ENCODE measurements at regions not wholly inside any gene's neighbourhood (a gene's known extent, or its start where the extent isn't known, plus 50 kb on each side); places are given as distances from the start of the nearest gene placed in this dataset.
"Not testable (repeated sequence)": the region's sequence is repeated elsewhere in the genome, so short reads cannot be mapped to it uniquely, and the experiment has no call there.

DNA sequence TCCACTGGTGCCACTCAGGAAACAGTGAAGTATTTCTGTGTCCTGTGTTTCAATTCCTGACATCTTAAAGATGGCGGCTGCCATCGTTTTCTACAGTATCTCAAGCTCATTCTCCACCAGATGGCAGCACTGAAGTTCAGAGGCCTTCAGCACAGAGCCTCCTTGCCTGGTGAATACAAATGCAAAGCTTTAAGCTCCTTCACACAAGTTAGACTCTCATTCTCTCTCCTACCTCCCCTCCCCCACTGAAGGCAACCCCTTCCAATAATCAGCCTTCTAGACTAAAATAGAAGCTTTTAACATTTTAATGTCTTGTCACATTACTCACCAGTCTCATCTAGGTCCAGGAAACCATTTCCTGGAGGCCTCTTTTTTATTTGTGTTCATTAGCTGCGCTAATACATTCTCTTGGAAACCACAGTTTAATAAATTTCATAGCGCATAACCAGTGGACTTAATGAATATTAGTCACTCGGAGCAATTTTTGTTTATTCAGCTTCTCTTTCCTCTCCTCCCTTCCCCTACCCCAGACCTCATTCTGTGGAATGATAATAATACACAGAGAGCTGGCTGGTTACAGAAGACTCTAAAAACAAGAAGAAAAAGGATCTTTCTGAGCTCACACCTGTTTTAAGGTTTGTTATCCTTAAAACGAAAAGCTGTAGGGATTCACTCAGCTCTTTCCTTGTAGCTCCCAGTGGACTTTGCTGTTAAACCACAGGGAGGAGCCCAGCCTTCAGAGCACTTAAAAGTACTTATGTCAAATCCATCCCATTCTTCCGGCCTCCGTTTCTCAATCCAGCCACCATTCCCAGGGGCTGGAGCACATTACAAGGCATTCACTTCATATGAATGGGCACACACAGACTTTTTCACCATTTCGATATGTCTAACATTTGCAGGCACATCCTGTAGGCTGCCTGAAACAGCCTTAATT, 384.9 kb downstream of the HLX start:
- peak; percentile 21 for DNase-seq

DNA sequence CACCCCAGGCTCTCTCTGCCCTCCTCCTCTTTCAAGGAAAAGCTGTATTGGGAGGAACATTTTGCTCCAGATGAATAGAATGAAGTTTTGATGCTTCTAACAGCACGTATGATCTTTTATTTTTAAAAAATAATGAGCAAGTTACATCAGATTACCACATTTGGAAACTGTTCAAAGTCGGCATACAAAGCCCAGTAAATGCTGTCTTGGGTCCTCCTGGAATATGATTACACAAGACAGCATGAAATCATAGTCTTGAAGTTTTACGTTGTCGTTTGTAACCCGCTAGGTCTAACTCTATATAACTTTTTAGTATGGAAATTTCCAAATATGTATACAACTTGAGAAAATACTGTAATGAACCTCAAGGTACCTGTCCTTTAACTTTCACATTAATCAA, 385.6 kb downstream of the HLX start:
- DNase-seq = no peak

DNA sequence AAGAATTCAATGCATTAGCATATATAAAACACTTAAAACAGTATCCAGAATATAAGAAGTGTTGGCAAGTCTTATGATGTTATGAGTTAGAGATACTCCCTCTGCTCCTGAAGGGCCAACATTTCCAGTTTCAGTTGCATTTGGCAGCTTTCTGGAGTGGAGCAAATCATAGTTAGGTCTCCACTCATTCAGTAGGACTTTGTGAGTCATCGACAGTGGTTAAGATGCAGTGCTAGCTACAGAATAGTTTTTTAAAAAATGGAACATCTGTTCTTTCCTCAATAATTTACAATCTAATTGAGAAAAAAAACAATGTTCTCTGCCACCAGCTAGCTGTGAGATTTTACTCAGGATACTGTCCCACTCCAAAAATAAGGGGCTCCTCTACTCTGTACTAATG, 389.1 kb downstream of the HLX start:
- DNase-seq = no peak

DNA sequence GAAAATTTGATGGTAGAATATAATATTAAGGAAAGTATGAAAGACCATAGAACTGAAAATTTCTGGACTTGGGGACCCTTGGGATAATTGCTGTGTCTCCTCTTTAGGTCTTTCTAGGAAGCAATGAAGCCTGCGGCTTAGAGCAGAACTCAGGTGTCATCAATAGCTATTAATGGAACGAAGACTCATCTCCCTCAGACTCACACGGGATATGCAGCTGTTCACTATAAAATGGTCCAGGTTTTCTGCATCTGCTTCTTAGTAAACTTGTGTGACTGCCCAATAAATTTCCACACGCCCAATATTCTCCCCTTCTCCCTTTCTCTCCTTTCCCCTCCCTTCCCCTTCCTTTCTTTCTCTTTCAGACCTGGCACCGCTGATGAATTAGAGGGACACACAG, 392.5 kb downstream of the HLX start:
- no peak for DNase-seq

DNA sequence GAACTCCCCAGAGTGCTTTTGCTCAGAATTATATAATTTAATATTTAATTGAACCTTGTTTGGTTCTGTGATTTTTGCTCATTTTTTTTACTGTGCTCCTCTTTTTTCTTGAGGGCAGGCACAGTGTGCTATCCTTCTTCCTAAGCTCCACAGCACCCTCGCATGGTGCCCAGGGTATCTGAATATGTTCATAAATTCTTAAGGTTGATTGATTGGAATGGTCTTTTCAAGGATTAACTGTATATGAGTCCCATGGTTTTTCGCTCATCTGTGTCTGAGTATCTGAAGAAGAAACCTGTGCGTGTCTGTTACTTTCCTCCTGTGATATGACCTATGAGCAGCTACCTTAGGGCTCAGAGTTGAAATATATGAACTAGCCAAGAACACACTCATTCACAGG, 393.7 kb downstream of the HLX start:
- DNase-seq = no peak

DNA sequence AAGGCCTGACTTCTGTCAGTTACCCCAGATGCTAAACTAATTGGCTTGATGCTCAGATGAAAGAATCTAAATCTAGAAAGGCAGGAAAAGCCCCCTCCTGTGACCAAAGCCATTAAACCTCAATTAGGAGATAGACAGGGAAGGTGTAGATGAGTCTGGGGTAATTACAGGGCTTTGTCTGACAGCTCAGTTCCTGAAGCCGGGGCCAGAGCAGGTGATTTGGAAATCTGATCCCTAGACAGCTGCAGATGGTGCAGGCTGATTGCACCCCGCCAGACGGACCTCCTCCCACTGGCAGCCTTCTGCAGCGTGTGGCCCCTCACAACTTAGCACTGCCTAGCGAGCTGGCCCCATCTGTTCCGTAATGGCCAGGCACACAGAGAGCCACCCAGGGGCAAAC, 395.1 kb downstream of the HLX start:
- no peak for DNase-seq

DNA sequence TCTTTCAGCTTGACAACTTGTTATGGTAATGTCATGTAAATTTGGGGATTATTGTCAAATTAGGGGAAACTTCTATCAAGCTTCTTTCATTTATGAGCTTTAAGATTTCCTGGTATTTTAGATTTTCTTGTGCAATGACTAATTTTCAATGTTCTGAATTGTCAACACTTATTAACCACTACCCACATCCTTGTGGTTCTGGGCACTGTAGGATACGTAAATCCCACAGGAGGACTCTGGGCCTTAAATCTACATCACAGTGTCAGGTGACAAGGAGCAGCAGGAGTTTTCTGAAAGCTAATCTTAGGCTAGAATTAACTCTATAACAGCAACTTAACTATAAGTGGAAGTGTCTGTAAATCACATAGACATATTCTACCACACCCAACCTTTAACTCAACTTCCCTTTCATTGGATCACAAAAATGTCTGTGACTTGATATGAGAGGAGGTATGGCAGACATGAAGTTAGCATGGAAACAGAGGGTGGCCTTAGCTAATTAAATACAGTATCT, 397.7 kb downstream of the HLX start:
- no peak for DNase-seq

DNA sequence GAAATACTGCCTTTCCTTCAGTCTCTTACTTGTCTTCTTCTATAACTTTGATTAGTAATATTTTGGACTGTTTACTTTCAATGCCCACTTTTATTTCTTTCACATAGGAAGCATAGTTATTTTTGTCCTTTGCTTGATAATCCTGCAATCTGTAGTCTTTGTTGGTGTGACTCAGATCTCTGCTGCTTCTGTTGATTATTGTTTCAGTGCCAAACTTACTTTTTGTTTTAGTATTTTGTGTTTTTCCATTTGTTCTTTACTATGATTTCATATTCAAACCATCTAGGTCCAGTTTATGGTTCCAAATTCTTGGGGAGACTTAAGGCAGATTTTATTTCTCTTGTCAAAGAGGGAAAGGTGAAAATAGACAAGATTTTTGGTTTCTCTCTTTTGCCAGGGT, 399.9 kb downstream of the HLX start:
- DNase-seq = no peak

DNA sequence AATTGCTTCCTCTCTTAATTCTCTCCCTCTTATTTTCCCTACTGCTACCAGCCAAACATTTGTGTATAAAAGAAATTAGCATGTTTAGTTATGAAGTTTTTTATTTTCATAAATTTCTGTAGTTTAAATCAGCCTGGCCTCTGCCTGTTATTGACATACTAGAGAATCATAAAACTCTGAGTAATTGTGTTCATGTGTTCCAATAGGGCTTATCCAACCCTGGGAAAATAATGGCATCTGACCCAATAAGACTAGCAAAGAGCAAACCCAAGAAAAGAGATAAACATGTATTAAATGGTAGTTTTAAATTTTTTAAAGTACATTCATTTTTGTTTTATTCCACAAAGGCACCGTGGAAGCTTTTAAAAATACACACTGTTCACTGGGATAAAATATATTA, 404.3 kb downstream of the HLX start:
- no peak for DNase-seq

DNA sequence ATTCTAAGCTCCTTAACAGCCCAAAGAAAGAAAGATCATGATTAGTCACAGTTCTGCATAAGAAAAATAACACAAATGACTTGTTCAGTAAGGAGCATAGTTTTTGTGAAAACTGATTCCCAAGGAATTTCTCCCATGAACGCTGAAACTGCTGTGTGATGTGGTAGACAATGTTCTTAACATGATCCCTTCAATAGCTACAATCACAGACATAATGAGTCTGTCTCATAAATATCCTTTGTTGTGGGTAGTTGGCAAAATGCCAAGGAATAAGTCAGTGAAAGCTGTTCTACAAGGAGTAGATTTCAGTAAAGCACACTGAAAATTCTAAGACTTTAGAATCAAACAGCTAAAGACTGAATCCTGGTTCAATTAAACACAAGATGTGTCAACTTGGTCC, 404.8 kb downstream of the HLX start:
- DNase-seq = no peak

DNA sequence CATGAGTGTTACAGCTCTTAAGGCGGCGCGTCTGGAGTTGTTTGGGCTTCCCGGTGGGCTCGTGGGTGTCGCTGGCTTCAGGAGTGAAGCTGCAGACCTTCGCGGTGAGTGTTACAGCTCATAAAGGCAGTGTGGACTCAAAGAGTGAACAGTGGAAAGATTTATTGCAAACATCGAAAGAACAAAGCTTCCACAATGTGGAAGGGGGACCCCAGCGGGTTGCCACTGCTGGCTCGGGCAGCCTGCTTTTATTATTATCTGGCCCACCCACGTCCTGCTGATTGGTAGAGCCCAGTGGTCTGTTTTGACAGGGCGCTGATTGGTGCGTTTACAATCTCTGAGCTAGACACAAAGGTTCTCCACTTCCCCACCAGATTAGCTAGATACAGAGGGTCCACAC, 405.7 kb downstream of the HLX start:
- not testable (repeated sequence) for DNase-seq

DNA sequence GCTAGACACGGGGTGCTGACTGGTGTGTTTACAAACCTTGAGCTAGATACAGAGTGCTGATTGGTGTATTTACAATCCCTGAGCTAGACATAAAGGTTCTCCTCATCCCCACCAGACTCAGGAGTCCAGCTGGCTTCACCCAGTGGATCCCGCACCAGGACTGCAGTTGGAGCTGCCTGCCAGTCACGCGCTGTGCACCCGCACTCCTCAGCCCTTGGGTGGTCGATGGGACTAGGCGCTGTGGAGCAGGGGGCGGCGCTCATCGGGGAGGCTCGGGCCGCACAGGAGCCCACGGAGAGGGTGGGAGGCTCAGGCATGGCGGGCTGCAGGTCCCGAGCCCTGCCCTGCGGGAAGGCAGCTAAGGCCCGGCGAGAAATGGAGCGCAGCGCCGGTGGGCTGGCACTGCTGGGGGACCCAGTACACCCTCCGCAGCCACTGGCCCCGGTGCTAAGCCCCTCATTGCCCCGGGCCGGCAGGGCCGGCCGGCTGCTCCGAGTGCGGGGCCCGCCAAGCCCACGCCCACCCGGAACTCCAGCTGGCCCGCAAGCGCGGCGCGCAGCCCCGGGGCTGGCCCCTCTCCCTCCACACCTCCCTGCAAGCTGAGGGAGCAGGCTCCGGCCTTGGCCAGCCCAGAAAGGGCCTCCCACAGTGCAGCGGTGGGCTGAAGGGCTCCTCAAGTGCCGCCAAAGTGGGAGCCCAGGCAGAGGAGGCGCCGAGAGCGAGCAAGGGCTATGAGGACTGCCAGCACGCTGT, 406.4 kb downstream of the HLX start:
- DNase-seq = not testable (repeated sequence)

DNA sequence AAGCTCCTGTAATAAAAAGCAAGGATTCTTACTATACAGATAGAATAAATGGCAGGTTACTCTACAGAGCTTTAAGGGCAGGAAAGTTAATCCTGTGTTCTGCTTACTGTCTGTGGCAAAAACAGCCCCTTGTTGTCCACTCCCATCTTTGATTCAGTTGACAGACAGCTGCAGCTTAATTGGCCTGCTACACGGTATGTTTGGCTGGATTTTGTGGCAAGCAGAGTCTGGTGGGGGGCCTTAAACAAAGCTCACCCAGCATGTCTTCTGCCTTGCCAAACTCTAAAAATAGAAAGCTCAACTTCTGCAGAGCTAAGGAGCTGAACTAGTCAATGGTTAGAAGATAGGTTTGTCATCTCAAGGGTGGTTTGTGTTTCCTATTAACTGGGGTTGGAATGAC, 407.2 kb downstream of the HLX start:
- no peak for DNase-seq

DNA sequence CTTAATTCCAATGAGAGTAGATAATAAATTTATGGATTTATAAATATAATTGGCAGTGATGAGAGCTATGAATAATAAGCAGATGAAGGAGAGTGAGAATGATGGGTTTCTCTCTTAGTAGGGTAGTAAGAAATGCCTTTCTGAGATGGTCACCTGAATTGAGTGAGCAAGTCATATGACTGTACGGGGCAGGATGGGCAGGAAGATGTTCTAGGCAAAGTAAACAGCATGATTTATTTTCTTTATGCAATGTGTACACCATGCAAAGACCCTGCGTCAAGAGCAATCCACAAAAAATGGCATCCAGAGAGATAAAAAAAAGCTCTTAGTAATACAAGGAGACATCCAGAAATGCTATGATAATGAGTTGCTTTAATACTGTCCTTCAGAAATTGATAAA, 409.9 kb downstream of the HLX start:
- no peak for DNase-seq

DNA sequence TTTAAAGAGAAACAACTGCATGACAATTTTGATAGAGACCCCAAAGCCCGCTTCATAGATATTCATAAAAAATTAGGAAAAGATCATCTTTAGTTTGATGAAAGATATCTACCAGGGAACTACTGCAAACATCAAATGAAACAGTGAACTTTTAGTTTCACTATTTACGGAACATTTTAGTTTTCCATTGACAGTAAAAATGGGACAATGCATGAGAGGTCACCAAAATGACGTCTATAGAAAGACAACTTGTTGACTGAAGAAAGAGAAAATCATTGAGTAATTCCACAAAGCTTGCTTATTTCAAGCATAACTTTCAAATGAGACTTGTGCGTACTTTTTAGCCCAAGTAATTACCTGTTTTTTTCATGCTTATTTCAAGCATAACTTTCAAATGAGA, 411.4 kb downstream of the HLX start:
- no peak for DNase-seq

DNA sequence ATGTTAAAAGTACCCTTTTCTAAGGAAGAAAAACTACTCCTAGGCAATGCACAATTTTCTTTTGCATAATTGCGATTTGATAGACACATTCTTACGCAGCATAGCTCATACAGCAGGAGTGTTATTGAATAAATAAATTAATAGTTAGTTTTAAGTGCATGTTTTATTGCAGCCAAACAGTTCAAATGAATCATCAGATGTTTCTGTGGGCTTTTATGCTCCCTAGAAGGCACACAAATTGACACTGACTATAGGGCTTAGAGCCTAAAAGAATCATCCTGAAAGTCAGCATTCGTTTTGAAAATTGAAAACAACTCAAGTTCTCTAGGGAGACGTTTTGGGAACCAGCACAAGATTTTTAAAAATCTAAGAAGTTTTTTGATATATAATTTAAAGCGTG, 411.9 kb downstream of the HLX start:
- no peak for DNase-seq

DNA sequence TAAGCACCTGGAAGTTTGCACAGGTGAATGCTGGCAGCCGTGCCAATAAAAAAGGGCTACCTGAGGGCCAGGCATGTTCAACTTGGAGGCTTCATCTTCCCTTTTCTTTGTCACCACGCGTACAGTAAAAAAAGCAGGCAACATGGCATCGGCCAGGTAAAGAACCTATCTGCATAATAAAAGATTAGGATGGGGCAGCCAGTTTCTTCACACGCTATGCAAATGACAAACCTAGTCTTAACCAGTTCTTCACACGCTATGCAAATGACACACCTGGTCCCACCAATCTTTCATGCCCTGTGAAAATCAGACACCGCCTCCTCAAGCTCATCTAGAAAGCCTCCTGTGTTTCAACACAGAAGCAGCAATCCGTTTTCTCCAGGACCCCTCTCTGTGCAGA, 413.4 kb downstream of the HLX start:
- DNase-seq = no peak

DNA sequence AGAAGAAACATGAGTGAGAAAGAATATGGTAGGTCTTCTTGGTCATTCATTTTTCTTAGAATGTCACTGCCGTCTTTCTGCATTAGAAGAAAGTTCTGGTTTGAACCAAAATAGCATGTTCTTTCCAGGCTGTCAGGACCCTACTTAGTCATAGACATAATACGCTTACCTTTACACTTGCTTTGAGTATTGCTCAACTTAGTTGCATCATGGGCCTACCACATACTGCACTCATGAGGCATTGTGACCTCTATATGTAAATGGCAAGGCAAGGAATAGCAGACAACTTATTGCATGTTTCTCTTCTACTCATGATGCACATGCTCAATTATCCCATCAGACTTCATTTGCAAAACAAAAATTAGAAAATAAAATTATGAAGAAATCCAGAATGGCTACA, 415.0 kb downstream of the HLX start:
- DNase-seq = no peak

DNA sequence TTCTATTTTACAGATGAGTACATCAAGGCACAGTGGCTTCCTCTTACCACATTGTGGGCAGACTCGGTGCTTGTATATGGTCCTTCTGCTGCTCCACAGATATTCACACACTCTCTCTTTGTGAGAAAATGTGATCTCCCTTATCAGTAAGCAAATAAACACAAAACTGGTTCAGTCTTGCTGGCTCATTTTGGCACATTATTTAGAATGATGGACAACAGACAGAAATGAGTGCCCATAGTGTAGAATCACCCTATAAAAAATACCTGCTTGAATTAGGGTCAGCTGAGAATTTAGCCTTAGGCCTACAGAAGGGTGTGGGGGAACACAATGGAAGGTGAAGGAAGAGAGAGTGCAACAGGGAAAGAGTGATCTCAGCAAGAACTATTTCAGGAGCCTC, 423.1 kb downstream of the HLX start:
- DNase-seq = no peak

DNA sequence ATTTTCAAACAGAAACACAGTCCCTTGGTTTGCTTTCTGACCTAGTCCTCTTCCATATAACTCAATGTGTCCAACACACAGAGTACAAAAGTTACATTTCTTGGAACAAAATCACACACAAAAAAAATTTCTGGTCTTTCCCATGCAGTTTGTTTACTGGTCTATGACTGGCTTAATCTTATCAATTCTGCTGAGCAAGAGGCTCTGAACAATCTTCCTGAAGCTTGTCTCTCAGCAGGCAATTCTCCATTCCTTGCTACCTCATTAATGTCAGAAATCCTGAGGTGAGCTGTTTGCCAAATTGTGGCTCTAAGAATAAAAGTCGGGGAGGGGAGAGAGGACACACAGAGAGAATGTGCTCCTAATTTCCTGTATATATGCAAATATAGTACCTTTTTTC, 423.6 kb downstream of the HLX start:
- DNase-seq = no peak

DNA sequence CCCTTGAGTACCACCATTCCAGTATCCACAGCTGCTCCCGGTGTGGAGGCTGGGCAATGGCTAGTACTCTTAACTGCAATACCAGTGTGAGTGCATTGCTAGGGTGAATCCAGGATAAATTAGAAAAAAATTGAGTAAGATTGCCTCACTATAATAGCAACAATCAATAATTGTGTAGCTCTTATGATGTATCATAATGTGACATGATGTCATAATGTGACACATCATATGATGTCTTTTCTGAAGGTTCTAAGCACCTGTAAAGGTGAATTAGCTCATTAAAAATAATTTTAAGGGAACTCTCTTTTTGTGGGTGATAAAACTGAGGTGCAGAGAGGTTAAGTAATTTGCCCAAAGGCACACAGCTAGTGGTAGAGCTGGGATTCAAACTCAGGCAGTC, 424.4 kb downstream of the HLX start:
- DNase-seq = no peak

DNA sequence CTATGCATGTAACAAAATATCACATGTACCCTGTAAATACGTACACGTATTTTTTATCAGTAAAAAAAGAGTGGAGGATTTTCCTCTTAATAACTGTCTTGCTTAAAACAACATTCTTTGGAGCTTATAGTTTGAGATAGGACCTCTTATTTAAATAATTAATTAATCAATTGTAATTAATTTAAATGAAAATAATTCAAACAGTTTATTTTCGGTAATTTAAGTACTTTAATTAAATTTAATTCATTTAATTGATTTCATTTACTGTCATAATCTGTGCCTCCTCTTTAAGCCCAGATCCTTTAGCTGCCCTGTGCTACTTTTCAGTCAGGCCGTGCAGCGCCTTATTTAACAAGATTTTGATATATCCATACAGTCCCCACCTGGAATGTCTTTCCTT, 427.0 kb downstream of the HLX start:
- DNase-seq = no peak

DNA sequence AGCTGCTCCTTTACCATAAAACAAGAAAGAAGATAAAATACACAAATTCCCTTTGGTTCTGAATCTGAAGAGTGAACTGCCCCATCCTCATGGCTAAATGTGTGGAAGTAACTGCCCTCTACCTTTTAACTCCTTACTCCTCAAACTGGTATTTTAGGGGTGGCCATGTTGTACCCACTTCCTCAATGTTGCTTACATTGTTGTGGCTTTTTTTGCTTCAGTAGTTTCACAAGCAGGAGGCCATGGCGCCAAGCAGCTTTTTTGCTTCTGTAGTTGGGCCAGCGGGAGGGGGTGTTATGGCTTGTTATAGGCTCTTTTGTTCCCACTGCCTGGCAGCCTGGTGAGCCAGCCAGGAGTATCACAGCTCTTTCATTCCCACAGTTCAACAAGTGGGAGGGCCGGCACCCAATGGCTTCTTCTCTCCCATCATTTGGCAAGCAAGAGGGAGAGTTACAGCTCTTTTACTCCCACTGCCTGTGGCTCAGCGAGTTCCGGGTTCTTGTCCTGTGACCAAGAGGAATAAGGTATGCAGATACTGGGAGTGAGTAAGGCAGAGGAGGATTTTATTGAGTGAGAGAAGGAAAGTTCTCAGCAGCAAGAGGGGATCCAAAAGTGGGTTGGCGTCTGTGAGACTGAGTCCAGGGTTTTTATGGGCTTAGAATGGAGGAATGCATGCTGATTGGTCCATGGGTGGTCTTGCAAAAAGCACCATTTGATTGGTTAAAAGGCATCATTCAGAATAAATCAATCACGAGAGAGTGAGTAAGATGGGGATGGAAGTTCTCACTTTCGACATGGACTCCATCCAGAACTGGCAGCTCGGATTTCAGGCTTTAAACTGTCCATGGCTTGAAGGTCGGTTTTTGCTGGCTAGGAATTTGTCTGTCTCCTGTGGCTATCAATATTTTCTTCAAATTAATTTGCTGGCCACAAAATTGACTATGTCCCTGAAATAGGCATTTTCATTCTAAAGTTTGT, 429.6 kb downstream of the HLX start:
- DNase-seq = no peak
